ENCODE measurements at regions not wholly inside any gene's neighbourhood (a gene's known extent, or its start where the extent isn't known, plus 50 kb on each side); places are given as distances from the start of the nearest gene placed in this dataset.
"Not testable (repeated sequence)": the region's sequence is repeated elsewhere in the genome, so short reads cannot be mapped to it uniquely, and the experiment has no call there.

GRCh38 chr2:183666031-183666430 lies 541.8 kb downstream of the NUP35 start:
- no peak for DNase-seq

GRCh38 chr2:183671233-183671632 lies 547.0 kb downstream of the NUP35 start:
- no peak for DNase-seq

GRCh38 chr2:183678908-183679307 lies 554.7 kb downstream of the NUP35 start:
- no peak for DNase-seq

- no peak for DNase-seq
Observed at GRCh38 chr2:183680573-183680972, 556.3 kb downstream of the NUP35 start.

- DNase-seq = no peak
Observed at GRCh38 chr2:183684686-183685085, 560.4 kb downstream of the NUP35 start.

- DNase-seq = no peak
Observed at GRCh38 chr2:183696028-183696427, 571.8 kb downstream of the NUP35 start.

GRCh38 chr2:183709829-183710228 lies 585.6 kb downstream of the NUP35 start:
- no peak for DNase-seq

- no peak for DNase-seq
Observed at GRCh38 chr2:183718246-183718645, 594.0 kb downstream of the NUP35 start.

GRCh38 chr2:183723278-183723677 lies 599.0 kb downstream of the NUP35 start:
- DNase-seq = no peak

- DNase-seq = no peak
Observed at GRCh38 chr2:183729380-183729779, 605.1 kb downstream of the NUP35 start.

GRCh38 chr2:183740241-183740640 lies 616.0 kb downstream of the NUP35 start:
- no peak for DNase-seq

GRCh38 chr2:183752571-183752970 lies 628.3 kb downstream of the NUP35 start:
- DNase-seq = no peak

- DNase-seq = no peak
Observed at GRCh38 chr2:183759033-183759432, 634.8 kb downstream of the NUP35 start.

GRCh38 chr2:183773775-183774174 lies 649.5 kb downstream of the NUP35 start:
- no peak for DNase-seq

GRCh38 chr2:183780072-183780471 lies 655.8 kb downstream of the NUP35 start:
- DNase-seq = no peak

- no peak for DNase-seq
Observed at GRCh38 chr2:183782436-183782835, 658.2 kb downstream of the NUP35 start.

GRCh38 chr2:183788796-183789195 lies 664.6 kb downstream of the NUP35 start:
- DNase-seq = not testable (repeated sequence)

- DNase-seq = not testable (repeated sequence)
Observed at GRCh38 chr2:183792165-183792924, 668.1 kb downstream of the NUP35 start.

GRCh38 chr2:183798535-183798934 lies 674.3 kb downstream of the NUP35 start:
- DNase-seq = no peak

- DNase-seq = no peak
Observed at GRCh38 chr2:183799761-183800160, 675.5 kb downstream of the NUP35 start.

GRCh38 chr2:183803596-183803995 lies 679.4 kb downstream of the NUP35 start:
- no peak for DNase-seq

GRCh38 chr2:183807870-183808269 lies 683.6 kb downstream of the NUP35 start:
- DNase-seq = no peak

GRCh38 chr2:183809404-183809803 lies 685.2 kb downstream of the NUP35 start:
- DNase-seq = no peak

GRCh38 chr2:183811281-183811680 lies 687.0 kb downstream of the NUP35 start:
- no peak for DNase-seq

- DNase-seq = no peak
Observed at GRCh38 chr2:183812091-183812490, 687.8 kb downstream of the NUP35 start.
